H1 (cell line): ENCODE measurements at regions not wholly inside any gene's neighbourhood (a gene's known extent, or its start where the extent isn't known, plus 50 kb on each side); places are given as distances from the start of the nearest gene placed in this dataset.

Source experiments
- CBX5 ChIP-seq: fragments of 300-800, 300-1000 bp; sonication (generic); IDR thresholded peaks from 2 replicates; pipeline ENCODE4 v1.7.1; 2016; ENCODE audit warnings: antibody characterized with exemption, low read length, low read depth
- CHD1 ChIP-seq: IDR thresholded peaks from 2 replicates; pipeline ENCODE4 v1.6.1; 2012; ENCODE audit warnings: low read depth, low read length, improper control_type of control experiment
- CHD2 ChIP-seq: IDR thresholded peaks from 2 replicates; pipeline ENCODE4 v1.6.1; 2012; ENCODE audit warnings: low read length, improper control_type of control experiment
- EGR1 ChIP-seq: IDR thresholded peaks from 2 replicates; pipeline ENCODE4 v1.6.1; 2011; ENCODE audit warnings: low read depth, low read length, borderline replicate concordance
- EP300 ChIP-seq, 2 experiments: IDR thresholded peaks; 1 replicate in 1 of 2; 2 replicates in 1 of 2; pipeline ENCODE4 v1.6.1; 2011 to 2012; ENCODE audit warnings: low read depth in 2 of 2, low read length in 2 of 2, mild to moderate bottlenecking in 2 of 2, borderline replicate concordance in 1 of 2, inconsistent platforms in 1 of 2, moderate library complexity in 1 of 2
- KDM1A ChIP-seq: fragments of 200-600, 300-600 bp; sonication (generic); IDR thresholded peaks from 2 replicates; pipeline ENCODE4 v1.7.1; 2016; ENCODE audit warnings: mild to moderate bottlenecking, low read length, borderline replicate concordance
- KDM4A ChIP-seq: IDR thresholded peaks from one replicate; pipeline ENCODE4 v1.7.1; 2012; ENCODE audit warnings: low read depth, mild to moderate bottlenecking, moderate library complexity, low read length, inconsistent platforms; ENCODE audit not compliant: severe bottlenecking
- KDM5A ChIP-seq: fragments of 200-600 bp; IDR thresholded peaks from 2 replicates; pipeline ENCODE4 v1.7.1; 2012; ENCODE audit warnings: mild to moderate bottlenecking, low read length, inconsistent platforms, mixed read lengths
- MAFK ChIP-seq: IDR thresholded peaks from 2 replicates; pipeline ENCODE4 v1.6.1; 2012; ENCODE audit warnings: low read depth, mild to moderate bottlenecking, improper control_type of control experiment, low read length
- NRF1 ChIP-seq: IDR thresholded peaks from 2 replicates; pipeline ENCODE4 v1.6.1; 2011; ENCODE audit warnings: mild to moderate bottlenecking, low read depth, low read length, improper control_type of control experiment
- RAD21 ChIP-seq, 2 experiments: IDR thresholded peaks in 1 of 2; conservative IDR thresholded peaks in 1 of 2; 2 replicates each; pipeline ENCODE4 v1.6.1; 2011; ENCODE audit warnings: low read depth in 2 of 2, low read length in 2 of 2, improper control_type of control experiment in 1 of 2, inconsistent platforms in 1 of 2, mild to moderate bottlenecking in 1 of 2, moderate library complexity in 1 of 2
- RBBP5 ChIP-seq: IDR thresholded peaks from 2 replicates; pipeline ENCODE4 v1.7.1; 2012; ENCODE audit warnings: low read depth, mild to moderate bottlenecking, inconsistent platforms, low read length, moderate library complexity, borderline replicate concordance
- RFX5 ChIP-seq: IDR thresholded peaks from 2 replicates; pipeline ENCODE4 v1.6.1; 2011; ENCODE audit warnings: low read depth, low read length, improper control_type of control experiment, borderline replicate concordance
- SIN3A ChIP-seq, 2 experiments: IDR thresholded peaks in 1 of 2; conservative IDR thresholded peaks in 1 of 2; 2 replicates each; pipeline ENCODE4 v1.6.1; 2011 to 2012; ENCODE audit warnings: low read length in 2 of 2, improper control_type of control experiment in 1 of 2, low read depth in 1 of 2, mild to moderate bottlenecking in 1 of 2
- SIX5 ChIP-seq: IDR thresholded peaks from 2 replicates; pipeline ENCODE4 v1.6.1; 2011; ENCODE audit warnings: mild to moderate bottlenecking, low read depth, low read length
- SP2 ChIP-seq: IDR thresholded peaks from 2 replicates; pipeline ENCODE4 v1.6.1; 2012; ENCODE audit warnings: mild to moderate bottlenecking, low read length, inconsistent platforms
- SP4 ChIP-seq: IDR thresholded peaks from 2 replicates; pipeline ENCODE4 v1.6.1; 2012; ENCODE audit warnings: low read length, inconsistent platforms
- TBP ChIP-seq: IDR thresholded peaks from 2 replicates; pipeline ENCODE4 v1.6.1; 2011; ENCODE audit warnings: low read depth, low read length, improper control_type of control experiment
- TEAD4 ChIP-seq: IDR thresholded peaks from 2 replicates; pipeline ENCODE4 v1.6.1; 2012; ENCODE audit warnings: low read depth, low read length, inconsistent platforms, mixed read lengths
- USF2 ChIP-seq: IDR thresholded peaks from 2 replicates; pipeline ENCODE4 v1.6.1; 2011; ENCODE audit warnings: low read length, improper control_type of control experiment
- YY1 ChIP-seq: IDR thresholded peaks from 2 replicates; pipeline ENCODE4 v1.6.1; 2011; ENCODE audit warnings: low read depth, mild to moderate bottlenecking, low read length
- TF ChIP-seq, protein P1 (sequence below): IDR thresholded peaks from 2 replicates; pipeline ENCODE4 v1.6.1; 2012; ENCODE audit warnings: low read length, inconsistent platforms

- TF ChIP-seq SP2 (no peak), SIN3A (conservative IDR thresholded peaks at IDR 0.05 in 1 of 2, IDR thresholded peaks at IDR 0.05 in 1 of 2; ENCODE audit: low read depth in 1 of 2, low read length in 2 of 2) (0 out of 4 replicates have a peak, but pooled peaks of 1 of the 2 experiments have one; percentile 36), CHD1 (no peak), SIX5 (no peak), RAD21 (IDR thresholded peaks at IDR 0.05 in 1 of 2, conservative IDR thresholded peaks at IDR 0.05 in 1 of 2; ENCODE audit: low read depth in 2 of 2, low read length in 2 of 2) (peak in 1 of 2 experiments; percentile 8; a peak in 1 of 4 replicates), RBBP5 (no peak), USF2 (no peak), CBX5 (no peak), CHD2 (no peak), YY1 (0 out of 2 replicates have a peak, but pooled peaks have one; percentile 10), KDM1A (no peak), EGR1 (no peak), NRF1 (no peak), MAFK (no peak), TBP (peak; percentile 40; the same call in 1 of the 2 replicates), KDM4A (no peak), EP300 (IDR thresholded peaks at IDR 0.05; ENCODE audit: borderline replicate concordance in 1 of 2, low read depth in 2 of 2, low read length in 2 of 2) (no peak), TEAD4 (no peak), RFX5 (no peak), SP4 (no peak), KDM5A (no peak)
- TF ChIP-seq, protein P1, sequence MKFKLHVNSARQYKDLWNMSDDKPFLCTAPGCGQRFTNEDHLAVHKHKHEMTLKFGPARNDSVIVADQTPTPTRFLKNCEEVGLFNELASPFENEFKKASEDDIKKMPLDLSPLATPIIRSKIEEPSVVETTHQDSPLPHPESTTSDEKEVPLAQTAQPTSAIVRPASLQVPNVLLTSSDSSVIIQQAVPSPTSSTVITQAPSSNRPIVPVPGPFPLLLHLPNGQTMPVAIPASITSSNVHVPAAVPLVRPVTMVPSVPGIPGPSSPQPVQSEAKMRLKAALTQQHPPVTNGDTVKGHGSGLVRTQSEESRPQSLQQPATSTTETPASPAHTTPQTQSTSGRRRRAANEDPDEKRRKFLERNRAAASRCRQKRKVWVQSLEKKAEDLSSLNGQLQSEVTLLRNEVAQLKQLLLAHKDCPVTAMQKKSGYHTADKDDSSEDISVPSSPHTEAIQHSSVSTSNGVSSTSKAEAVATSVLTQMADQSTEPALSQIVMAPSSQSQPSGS: no peak
Observed at GRCh38 chr4:4791299-4792111, 68.0 kb upstream of the MSX1 start (continued).
